Pancreas (tissue), 10 donors: ENCODE measurements at regions not wholly inside any gene's neighbourhood (a gene's known extent, or its start where the extent isn't known, plus 50 kb on each side); places are given as distances from the start of the nearest gene placed in this dataset.

Source experiments
- ATAC-seq, 4 donors: fragments of 200-7000 bp; cut with Tn5 transposase; one replicate each; pipeline versions ENCODE4 v1.8.0 to v1.9.1; 2020; ENCODE audit warnings: mild to moderate bottlenecking in 4 of 4, moderate library complexity in 4 of 4
- DNase-seq, 6 donors: peaks; one replicate each; pipeline ENCODE4 v3.0.0-alpha.2; 2020
- FAIRE-seq: peaks from 2 replicates; lab custom pipeline; 2012; peaks lifted over from hg19 to GRCh38; lab: Jason Lieb, UNC
- H3K27ac ChIP-seq, 4 donors: fragments of 200-600 bp; sonication (generic); 1 replicate in 3 of 4; 2 replicates in 1 of 4; pipeline versions ENCODE4 v1.5.0 to v1.8.0; 2020
- H3K27me3 ChIP-seq, 4 donors: fragments of 200-600 bp; one replicate each; pipeline ENCODE4 v1.8.0; 2021
- H3K36me3 ChIP-seq, 3 donors: fragments of 200-600 bp; sonication (generic) in 1 of 3; one replicate each; pipeline versions ENCODE4 v1.5.0 to v1.8.0; 2020 to 2021
- H3K4me1 ChIP-seq, 3 donors: fragments of 200-600 bp; one replicate each; pipeline ENCODE4 v1.8.0; 2021
- H3K4me3 ChIP-seq, 4 donors: fragments of 200-600 bp; sonication (generic) in 2 of 4; one replicate each; pipeline versions ENCODE4 v1.5.0 to v1.8.0; 2020 to 2021
- H3K9me3 ChIP-seq, 4 donors: fragments of 200-600 bp; one replicate each; pipeline ENCODE4 v1.8.0; 2021
- CTCF ChIP-seq, 4 donors: fragments of 200-600 bp; sonication (generic) in 3 of 4; IDR thresholded peaks; one replicate each; pipeline versions ENCODE4 v1.5.0 to v1.8.0; 2021; ENCODE audit warnings: antibody characterized with exemption in 4 of 4
- WGBS, 2 donors: extraction: QIAGEN DNeasy Blood & Tissue Kit; methylation state at CpG; one replicate each; pipeline ENCODE4 v1.1.7; 2013; 5-methylcytosine and 5-hydroxymethylcytosine counted together
- intact Hi-C, 3 donors: fragments of 100-400 bp; cut with DNase I; formaldehyde crosslinking; loops; one replicate each; pipeline versions ENCODE4 v1.11.1 to v1.14.2; 2022
- donor health status: healthy with polysubstance abuse.
- donor health status: DM: no; HTN: no; CAD: no; lungs with moderate emphysema.
- donor health status: DM: no; HTN: no; CAD: no.
- donor health status: control.
- donor health status: control.
- donor health status: Bipolar disorder and iron deficiency.
- donor health status: DM: yes; HTN: yes; CAD: no.
- donor health status: DM: no; HTN: no; CAD: no.
- donor health status: DM: no; HTN: no; CAD: no.
- donor health status: DM: yes; HTN: yes; CAD: no.

GRCh38 chr7:83851551-83851950, 202.6 kb upstream of the SEMA3E start:
- no peaks in the 10 kb centered on the region for H3K4me1 ChIP-seq
- no peak for TF ChIP-seq CTCF (IDR thresholded peaks at IDR 0.05)
- no peaks in the 10 kb centered on the region for H3K27me3 ChIP-seq
- no peaks in the 10 kb centered on the region for H3K36me3 ChIP-seq
- intact Hi-C loops, result no loop called here
- H3K9me3 ChIP-seq, result no peaks in the 10 kb centered on the region
- FAIRE-seq (no peak), DNase-seq (no peak), ATAC-seq (no peak)
- 42 to 48% methylated on average over 1 of the region's 1 CpG for WGBS, 2 donors
- no peak overlapping the region for H3K27ac ChIP-seq
- H3K4me3 ChIP-seq, result no peak overlapping the region

- H3K4me1 ChIP-seq, result no peaks in the 10 kb centered on the region
- no peak for TF ChIP-seq CTCF (IDR thresholded peaks at IDR 0.05)
- H3K9me3 ChIP-seq, result no peaks in the 10 kb centered on the region
- H3K27ac ChIP-seq, result no peak overlapping the region
- no peak for FAIRE-seq
- no peak for DNase-seq
- no peaks in the 10 kb centered on the region for H3K27me3 ChIP-seq
- intact Hi-C loops, result no loop called here
- no peaks in the 10 kb centered on the region for H3K36me3 ChIP-seq
- no peak for ATAC-seq
- H3K4me3 ChIP-seq, result no peak overlapping the region
These were observed 202.0 kb upstream of the SEMA3E start for GRCh38 chr7:83850941-83851340.

- ATAC-seq (no peak), DNase-seq (no peak), FAIRE-seq (no peak)
- no peaks in the 10 kb centered on the region for H3K27me3 ChIP-seq
- no peak overlapping the region for H3K4me3 ChIP-seq
- H3K27ac ChIP-seq, result no peak overlapping the region
- intact Hi-C loops, result no loop called here
- no peaks in the 10 kb centered on the region for H3K36me3 ChIP-seq
- no peaks in the 10 kb centered on the region for H3K9me3 ChIP-seq
- TF ChIP-seq CTCF (IDR thresholded peaks at IDR 0.05), result no peak
- H3K4me1 ChIP-seq, result no peaks in the 10 kb centered on the region
- 78 to 88% methylated on average over 3 of the region's 3 CpGs for WGBS, 2 donors
These were observed 201.2 kb upstream of the SEMA3E start for GRCh38 chr7:83850125-83850524.

- Histone ChIP-seq H3K4me3 (no peak overlapping the region), H3K4me1 (no peaks in the 10 kb centered on the region), H3K27me3 (no peaks in the 10 kb centered on the region), H3K27ac (no peak overlapping the region), H3K36me3 (no peaks in the 10 kb centered on the region), H3K9me3 (no peaks in the 10 kb centered on the region)
- intact Hi-C loops, result no loop called here
- FAIRE-seq (no peak), ATAC-seq (no peak), DNase-seq (no peak)
- TF ChIP-seq CTCF (IDR thresholded peaks at IDR 0.05), result no peak
- 51 to 65% methylated on average over 3 of the region's 3 CpGs for WGBS, 2 donors
These were observed 200.2 kb upstream of the SEMA3E start for GRCh38 chr7:83849131-83849530.

GRCh38 chr7:83842894-83843293, 194.0 kb upstream of the SEMA3E start:
- no peak for FAIRE-seq
- Histone ChIP-seq H3K9me3 (no peaks in the 10 kb centered on the region), H3K27ac (no peak overlapping the region), H3K27me3 (no peaks in the 10 kb centered on the region), H3K4me3 (no peak overlapping the region), H3K36me3 (no peaks in the 10 kb centered on the region), H3K4me1 (no peaks in the 10 kb centered on the region)
- intact Hi-C loops, result no loop called here
- TF ChIP-seq CTCF (IDR thresholded peaks at IDR 0.05), result no peak
- DNase-seq, result no peak
- 78 to 86% methylated on average over 6 of the region's 6 CpGs for WGBS, 2 donors
- ATAC-seq, result no peak
